GM10266 (cell line): ENCODE measurements at regions not wholly inside any gene's neighbourhood (a gene's known extent, or its start where the extent isn't known, plus 50 kb on each side); places are given as distances from the start of the nearest gene placed in this dataset.

Source experiments
- DNase-seq: peaks from one replicate; pipeline ENCODE4 v3.0.0; 2012; ENCODE audit errors: extremely low spot score
- TF ChIP-seq, protein P1 (sequence below): IDR thresholded peaks from 2 replicates; pipeline ENCODE4 v1.5.1; 2012; ENCODE audit warnings: mild to moderate bottlenecking, low read depth; ENCODE audit not compliant: control insufficient read depth, insufficient read depth; ENCODE audit errors: missing control alignments

DNA sequence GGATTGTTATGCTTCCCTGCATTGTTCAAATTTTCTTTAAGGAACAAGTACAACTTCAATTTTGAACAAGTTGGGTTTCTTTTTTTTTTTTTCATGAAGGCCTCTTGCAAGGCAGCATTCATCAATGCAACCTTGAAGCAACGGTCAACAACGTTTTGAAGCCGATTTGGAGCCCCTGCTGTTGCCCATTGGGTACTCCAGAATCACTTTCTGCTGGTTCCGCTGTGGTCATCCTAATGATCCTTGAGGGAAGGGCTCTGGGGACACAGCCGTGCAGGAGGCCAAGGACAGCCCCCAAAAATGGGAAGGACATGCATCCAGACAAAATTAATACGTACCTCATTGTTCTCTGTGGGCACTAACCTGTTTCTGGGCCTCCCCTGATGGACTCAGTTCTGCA is 84.6 kb upstream of the MGMT start:
- no peak for DNase-seq
- TF ChIP-seq, protein P1, sequence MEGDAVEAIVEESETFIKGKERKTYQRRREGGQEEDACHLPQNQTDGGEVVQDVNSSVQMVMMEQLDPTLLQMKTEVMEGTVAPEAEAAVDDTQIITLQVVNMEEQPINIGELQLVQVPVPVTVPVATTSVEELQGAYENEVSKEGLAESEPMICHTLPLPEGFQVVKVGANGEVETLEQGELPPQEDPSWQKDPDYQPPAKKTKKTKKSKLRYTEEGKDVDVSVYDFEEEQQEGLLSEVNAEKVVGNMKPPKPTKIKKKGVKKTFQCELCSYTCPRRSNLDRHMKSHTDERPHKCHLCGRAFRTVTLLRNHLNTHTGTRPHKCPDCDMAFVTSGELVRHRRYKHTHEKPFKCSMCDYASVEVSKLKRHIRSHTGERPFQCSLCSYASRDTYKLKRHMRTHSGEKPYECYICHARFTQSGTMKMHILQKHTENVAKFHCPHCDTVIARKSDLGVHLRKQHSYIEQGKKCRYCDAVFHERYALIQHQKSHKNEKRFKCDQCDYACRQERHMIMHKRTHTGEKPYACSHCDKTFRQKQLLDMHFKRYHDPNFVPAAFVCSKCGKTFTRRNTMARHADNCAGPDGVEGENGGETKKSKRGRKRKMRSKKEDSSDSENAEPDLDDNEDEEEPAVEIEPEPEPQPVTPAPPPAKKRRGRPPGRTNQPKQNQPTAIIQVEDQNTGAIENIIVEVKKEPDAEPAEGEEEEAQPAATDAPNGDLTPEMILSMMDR, result no peak

DNA sequence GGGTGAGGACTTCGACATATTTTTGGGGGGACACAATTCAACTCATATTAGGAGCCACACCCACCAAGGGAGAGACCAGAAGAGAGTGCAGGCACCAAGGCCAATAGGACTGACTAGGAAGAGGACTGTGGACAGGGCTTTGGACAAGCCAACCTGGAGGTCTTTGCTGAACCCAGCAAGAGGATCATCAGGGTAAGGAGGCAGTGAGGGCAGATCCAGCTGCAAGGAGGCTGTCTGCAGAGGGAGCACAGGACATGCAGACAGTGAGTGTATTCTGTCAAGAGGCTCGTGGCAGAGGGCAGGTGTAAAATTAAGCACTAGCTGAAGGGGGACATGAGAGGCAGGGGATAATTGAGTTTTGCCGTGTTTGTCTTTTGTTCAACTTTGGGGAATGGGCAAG is 83.4 kb upstream of the MGMT start:
- TF ChIP-seq, protein P1, result no peak
- no peak for DNase-seq

DNA sequence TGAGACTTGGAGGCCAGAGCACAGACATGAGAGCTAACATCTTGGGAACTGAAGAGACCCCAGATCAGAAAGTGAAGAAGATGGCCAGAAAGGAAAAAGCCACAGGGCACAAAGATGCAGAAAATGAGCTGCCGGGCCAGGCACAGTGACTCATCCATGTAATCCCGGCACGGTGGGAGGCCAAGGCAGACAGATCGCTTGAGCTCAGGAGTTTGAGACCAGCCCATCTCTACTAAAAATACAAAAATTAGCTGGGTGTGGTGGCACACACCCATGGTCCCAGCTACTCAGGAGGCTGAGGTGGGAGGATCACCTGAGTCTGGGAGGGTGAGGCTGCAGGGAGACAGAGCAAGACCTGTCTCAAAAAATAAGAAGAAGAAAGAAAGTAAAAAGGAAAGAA is 81.4 kb upstream of the MGMT start:
- no peak for DNase-seq
- TF ChIP-seq, protein P1, result no peak

DNA sequence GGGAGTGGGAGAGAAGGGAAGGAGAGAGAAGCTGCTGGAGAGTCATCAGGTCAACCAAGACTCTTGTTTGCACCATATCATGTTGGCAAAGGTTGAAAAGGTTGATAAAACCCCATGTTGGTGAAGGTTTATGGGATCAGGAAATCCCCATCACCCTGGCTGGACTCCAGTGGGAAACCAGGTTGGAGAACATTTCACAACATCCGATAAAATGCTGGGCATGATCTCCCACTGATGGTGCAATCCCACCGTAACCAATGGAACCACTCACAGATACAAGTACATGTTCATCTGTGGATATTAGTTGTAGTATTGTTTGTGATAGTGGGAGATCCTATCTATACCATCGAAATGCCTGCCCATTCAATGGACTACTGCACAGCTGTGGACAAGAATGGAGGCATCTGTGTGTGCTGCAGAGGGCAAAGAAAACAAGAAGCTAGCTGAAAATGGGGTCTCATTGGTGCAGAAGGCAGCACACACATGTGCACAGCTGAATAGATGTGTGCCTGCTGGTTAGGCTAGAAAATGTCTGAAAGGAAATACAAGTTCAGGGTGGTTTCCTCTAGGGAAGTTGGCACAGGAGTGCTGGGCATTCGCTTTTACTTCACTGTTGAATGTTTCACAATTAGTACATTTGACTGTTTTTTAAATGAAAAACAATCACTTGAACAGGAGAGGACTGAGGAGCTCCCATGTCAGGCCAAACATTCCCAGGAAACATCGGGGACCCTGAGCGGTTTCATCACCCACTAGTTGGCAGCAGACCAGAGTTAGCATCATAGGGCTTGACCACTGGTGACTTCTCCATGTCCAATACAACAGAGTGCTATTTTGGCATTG is 80.4 kb upstream of the MGMT start:
- TF ChIP-seq, protein P1, result no peak
- no peak for DNase-seq

DNA sequence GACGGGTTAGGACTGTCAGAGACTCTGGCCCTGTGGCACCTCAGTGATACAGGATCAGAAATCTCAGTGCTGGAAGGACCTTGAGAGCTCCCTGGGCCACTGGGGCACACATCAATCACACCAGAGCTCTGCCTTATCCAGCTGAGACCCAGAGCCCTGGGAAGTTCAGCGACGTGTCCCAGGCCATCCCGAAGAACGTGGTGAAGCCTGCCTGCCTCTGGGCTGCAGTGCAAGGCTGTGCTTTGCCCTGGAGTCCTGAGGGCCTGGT is 79.8 kb upstream of the MGMT start:
- no peak for DNase-seq
- TF ChIP-seq, protein P1, result no peak

DNA sequence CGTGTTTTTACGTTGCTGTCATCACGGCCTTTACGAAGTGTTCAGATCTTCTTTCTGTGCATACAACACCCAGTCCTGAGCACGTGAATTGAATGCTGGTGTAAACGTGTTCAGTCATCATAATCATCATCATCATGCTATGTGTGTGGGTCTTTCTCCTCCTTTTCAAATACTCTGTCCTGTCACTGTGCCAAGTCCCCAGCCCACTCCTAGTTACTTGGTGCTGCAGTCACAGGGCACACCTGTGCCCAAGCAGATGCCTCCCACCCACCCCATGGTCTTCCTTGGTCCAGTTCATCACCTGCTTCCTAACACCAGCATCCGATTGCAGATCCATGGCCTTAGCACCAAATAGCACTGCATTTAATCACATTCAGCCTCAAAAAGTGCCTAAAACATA is 78.6 kb upstream of the MGMT start:
- TF ChIP-seq, protein P1, result no peak
- DNase-seq, result no peak

DNA sequence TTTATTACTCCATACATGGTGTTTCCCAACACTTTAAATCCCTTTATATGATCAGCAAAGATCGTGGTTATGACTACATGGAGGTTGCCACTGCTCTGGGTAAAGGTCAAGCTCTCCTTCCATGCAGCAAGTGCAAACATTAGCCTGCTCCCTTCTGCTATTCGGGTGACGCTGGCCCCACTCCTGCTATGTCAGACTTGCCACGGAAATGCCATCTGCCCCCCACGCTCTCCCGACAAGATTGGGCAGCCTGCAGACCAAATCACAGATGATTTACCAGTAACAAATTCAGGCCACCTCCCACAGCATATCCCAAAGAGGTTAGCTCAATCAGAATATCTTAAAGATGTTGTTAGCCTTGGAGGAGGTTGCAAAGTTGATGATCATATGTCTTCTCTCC is 77.8 kb upstream of the MGMT start:
- TF ChIP-seq, protein P1, result no peak
- no peak for DNase-seq
